Mesendoderm (in vitro differentiated cells): ENCODE measurements at regions not wholly inside any gene's neighbourhood (a gene's known extent, or its start where the extent isn't known, plus 50 kb on each side); places are given as distances from the start of the nearest gene placed in this dataset.

ENCODE experiments used
- DNase-seq: peaks from one replicate; pipeline ENCODE4 v3.0.0; 2013
- H2AK5ac ChIP-seq: 2 replicates; pipeline ENCODE4 v1.6.1; 2013; ENCODE audit warnings: low read length, inconsistent platforms
- H2BK120ac ChIP-seq: 2 replicates; pipeline ENCODE4 v1.6.1; 2013; ENCODE audit warnings: low read depth, mild to moderate bottlenecking, low read length, moderate library complexity, mixed read lengths
- H2BK15ac ChIP-seq: replicated peaks from 2 replicates; pipeline ENCODE4 v1.6.1; 2013; ENCODE audit warnings: low read depth, mild to moderate bottlenecking, moderate library complexity
- H2BK5ac ChIP-seq: 2 replicates; pipeline ENCODE4 v1.6.1; 2013; ENCODE audit warnings: low read length, inconsistent platforms
- H3K18ac ChIP-seq: 2 replicates; pipeline ENCODE4 v1.6.1; 2013; ENCODE audit warnings: mild to moderate bottlenecking, low read length, mixed read lengths
- H3K23ac ChIP-seq: one replicate; pipeline ENCODE4 v1.6.1; 2013; ENCODE audit warnings: low read length
- H3K27ac ChIP-seq: 2 replicates; pipeline ENCODE4 v1.5.1; 2013; ENCODE audit warnings: low read depth, mild to moderate bottlenecking, inconsistent platforms, low read length, moderate library complexity
- H3K27me3 ChIP-seq: 2 replicates; pipeline ENCODE4 v1.6.1; 2013; ENCODE audit warnings: low read length, control low read depth, mild to moderate bottlenecking, inconsistent platforms; ENCODE audit not compliant: insufficient read depth, poor library complexity
- H3K36me3 ChIP-seq: 2 replicates; pipeline ENCODE4 v1.6.1; 2013; ENCODE audit warnings: low read length, inconsistent platforms; ENCODE audit not compliant: control insufficient read depth, insufficient read depth
- H3K4ac ChIP-seq: one replicate; pipeline ENCODE4 v1.6.1; 2013; ENCODE audit warnings: low read depth, mild to moderate bottlenecking, low read length, moderate library complexity
- H3K4me1 ChIP-seq: 2 replicates; pipeline ENCODE4 v1.6.1; 2013; ENCODE audit warnings: low read depth, low read length, inconsistent platforms; ENCODE audit not compliant: control insufficient read depth
- H3K4me2 ChIP-seq: 2 replicates; pipeline ENCODE4 v1.6.1; 2013; ENCODE audit warnings: low read length
- H3K4me3 ChIP-seq: 2 replicates; pipeline ENCODE4 v1.5.1; 2013; ENCODE audit warnings: mild to moderate bottlenecking, low read length
- H3K56ac ChIP-seq: one replicate; pipeline ENCODE4 v1.6.1; 2013; ENCODE audit warnings: low read length
- H3K79me1 ChIP-seq: 2 replicates; pipeline ENCODE4 v1.6.1; 2013; ENCODE audit warnings: low read length, inconsistent platforms
- H3K79me2 ChIP-seq: 2 replicates; pipeline ENCODE4 v1.6.1; 2013; ENCODE audit warnings: mild to moderate bottlenecking, low read length; ENCODE audit not compliant: control insufficient read depth, insufficient read depth
- H3K9ac ChIP-seq: 2 replicates; pipeline ENCODE4 v1.6.1; 2013; ENCODE audit warnings: low read length, inconsistent platforms
- H4K5ac ChIP-seq: one replicate; pipeline ENCODE4 v1.6.1; 2013; ENCODE audit warnings: low read length
- H4K8ac ChIP-seq: one replicate; pipeline ENCODE4 v1.6.1; 2013; ENCODE audit warnings: low read depth, mild to moderate bottlenecking, control low read depth, low read length, moderate library complexity
- WGBS: extraction: QIAGEN DNeasy Blood & Tissue Kit; methylation state at CpG from one replicate; pipeline ENCODE4 v1.1.7; 2013; ENCODE audit warnings: low lambda C conversion rate, missing lambda C conversion rate; ENCODE audit not compliant: insufficient coverage; ENCODE audit errors: extremely low coverage; 5-methylcytosine and 5-hydroxymethylcytosine counted together

DNA sequence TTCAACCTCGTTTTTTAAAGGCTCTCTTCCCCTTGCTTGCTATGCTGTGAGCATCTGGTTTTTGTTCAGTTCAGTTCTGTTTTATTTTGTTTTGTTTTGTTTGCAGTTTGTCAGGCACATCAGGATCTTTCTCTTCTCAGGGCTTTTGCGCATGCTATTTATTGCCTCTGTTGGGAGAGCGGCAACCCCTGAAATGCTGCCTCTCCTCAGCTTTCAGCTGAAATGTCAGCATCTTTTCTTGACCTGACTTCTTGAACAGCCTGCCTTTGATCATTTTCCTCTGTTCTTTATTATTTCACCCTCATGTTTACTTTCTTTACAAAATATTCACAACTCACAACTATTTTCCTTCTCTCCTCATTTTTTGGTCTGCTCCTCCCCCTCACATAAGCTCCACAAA, 50.4 kb upstream of the RC3H1 start:
- Histone ChIP-seq H3K79me2 (no peaks in the 10 kb centered on the region), H2BK120ac (no peak overlapping the region), H3K56ac (no peak overlapping the region), H3K18ac (no peak overlapping the region), H2AK5ac (no peak overlapping the region), H2BK5ac (no peak overlapping the region), H4K5ac (no peak overlapping the region), H3K23ac (no peak overlapping the region), H4K8ac (no peak overlapping the region), H3K27ac (no peak overlapping the region), H3K4me2 (no peak overlapping the region), H2BK15ac (no peak overlapping the region), H3K4ac (no peak overlapping the region), H3K36me3 (no peaks in the 10 kb centered on the region), H3K79me1 (no peaks in the 10 kb centered on the region), H3K27me3 (no peaks in the 10 kb centered on the region), H3K4me1 (no peaks in the 10 kb centered on the region), H3K4me3 (no peak overlapping the region), H3K9ac (no peak overlapping the region)
- WGBS = no CpG with 5 or more reads among the region's 3 CpGs
- DNase-seq = no peak
